Endothelial cell of hepatic sinusoid (primary cell): ENCODE measurements at regions not wholly inside any gene's neighbourhood (a gene's known extent, or its start where the extent isn't known, plus 50 kb on each side); places are given as distances from the start of the nearest gene placed in this dataset.
"Not testable (repeated sequence)": the region's sequence is repeated elsewhere in the genome, so short reads cannot be mapped to it uniquely, and the experiment has no call there.

ENCODE experiments used
- in situ Hi-C: cut with HindIII; loops from 2 replicates; pipeline ENCODE4 v1.10.0; 2017; ENCODE audit warnings: low sequenced_read_pairs

GRCh38 chr12:46942579-46942978 lies 116.8 kb upstream of the SLC38A4 start:
- in situ Hi-C loops: no loop called here

- in situ Hi-C loops: no loop called here
These were observed 118.3 kb upstream of the SLC38A4 start for GRCh38 chr12:46944088-46944487.

- in situ Hi-C loops: no loop called here
These were observed 119.0 kb upstream of the SLC38A4 start for GRCh38 chr12:46944771-46945170.

DNA sequence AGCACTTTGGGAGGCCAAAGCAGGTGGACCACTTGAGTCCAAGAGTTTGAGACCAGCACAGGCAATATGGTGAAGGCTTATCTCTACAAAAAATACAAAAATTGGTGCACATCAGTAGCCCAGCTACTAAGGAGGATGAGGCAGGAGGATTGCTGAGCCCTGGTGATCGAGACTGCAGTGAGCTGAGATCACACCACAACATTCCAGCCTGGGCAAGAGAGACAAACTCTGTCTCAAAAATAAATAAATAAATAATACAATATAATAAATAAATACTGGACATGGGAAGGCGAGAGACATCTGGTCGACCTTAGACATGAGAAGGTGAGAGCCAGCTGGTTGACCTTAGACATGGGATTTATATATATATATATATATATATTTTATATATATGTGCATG lies 119.8 kb upstream of the SLC38A4 start:
- in situ Hi-C loops: no loop called here

DNA sequence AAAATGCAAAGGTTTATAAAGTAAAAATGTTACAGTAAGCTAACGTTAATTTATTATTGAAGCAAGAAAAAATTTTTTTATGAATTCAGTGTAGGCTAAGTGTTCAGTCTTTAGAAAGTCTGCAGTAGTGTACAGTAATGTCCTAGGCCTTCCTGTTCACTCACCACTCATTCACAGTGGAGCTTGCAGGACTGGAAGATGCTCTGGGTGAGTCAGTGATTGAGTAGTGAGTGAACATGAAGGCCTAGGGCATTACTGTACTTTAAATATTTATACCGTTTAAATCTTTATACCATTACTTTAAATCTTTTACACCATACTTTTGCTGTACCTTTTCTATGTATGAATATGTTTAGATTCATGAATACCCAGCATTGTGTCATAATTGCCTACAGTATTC lies 120.3 kb upstream of the SLC38A4 start:
- in situ Hi-C loops: no loop called here

DNA sequence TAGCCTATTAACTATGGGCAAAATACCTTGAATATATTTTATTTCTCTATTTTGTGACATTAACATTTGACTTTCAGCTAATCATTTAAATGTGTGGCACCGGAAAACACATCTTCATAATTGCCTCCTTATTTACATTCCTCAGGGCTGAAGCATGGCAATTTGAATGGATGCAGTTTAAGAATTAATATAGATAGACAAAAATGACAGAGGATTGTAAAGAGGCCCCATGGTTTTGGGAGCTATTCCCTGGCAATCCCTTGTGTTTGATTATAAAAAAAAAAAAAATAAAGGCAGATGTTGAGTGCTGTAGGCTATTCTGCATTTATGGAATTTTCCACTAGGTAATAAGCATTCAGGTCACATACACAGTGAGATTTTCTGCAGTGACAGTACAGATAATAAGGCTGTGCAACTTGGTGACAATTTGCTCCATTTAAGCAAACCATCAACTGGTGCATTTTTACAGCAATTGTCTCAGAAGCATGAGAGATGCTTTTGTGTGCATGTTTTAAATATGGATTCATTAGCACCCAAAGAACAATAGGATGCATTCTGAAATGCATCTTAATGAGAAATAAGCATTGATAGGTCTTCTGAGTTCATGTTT lies 123.2 kb upstream of the SLC38A4 start:
- in situ Hi-C loops: no loop called here

DNA sequence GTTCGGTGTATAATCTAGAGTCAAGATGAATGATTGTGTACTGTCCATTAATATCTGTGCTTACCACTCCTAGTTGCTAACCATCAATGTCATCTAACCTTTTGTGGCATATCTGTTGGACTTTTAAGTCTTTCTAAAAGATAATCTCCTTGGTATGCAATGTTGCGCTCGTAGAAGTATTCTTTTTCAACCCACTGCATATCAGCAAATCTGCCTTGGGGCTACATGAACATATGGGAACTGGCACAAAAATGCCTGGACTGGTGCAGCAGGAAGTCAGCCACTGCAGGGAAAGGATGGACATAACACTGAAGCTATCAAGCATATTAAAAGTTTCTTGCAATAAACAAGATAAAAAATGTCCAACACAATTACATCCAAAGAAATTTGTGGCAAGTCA lies 124.3 kb upstream of the SLC38A4 start:
- in situ Hi-C loops: no loop called here

DNA sequence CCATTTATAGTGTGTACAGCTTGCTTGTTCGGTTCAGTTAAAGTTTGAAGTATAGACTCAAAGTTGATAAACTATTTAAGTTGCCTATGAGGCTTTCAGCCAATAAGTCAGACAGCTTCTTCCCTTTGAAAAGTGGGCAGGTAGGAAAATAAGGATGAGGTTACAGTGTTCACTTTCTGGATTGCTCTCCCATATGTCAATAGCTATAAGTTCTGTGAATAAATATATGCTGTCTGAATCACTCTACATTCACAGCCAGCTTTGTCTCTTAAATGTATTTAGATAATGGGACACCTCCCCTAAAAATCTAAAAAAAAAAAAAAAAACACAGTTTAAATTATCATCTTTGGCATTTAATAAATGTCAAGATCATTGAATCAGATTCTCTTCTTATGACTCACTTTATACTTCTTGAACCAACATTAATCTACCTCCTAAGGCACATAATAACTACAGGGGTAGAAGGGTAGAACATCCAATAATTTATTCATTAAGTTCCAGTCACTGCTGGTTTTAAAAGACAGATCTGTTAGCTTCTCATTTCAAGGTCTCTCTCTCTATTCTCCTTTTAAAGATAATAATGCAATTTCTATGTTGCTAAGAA lies 126.4 kb upstream of the PCED1B start:
- in situ Hi-C loops: no loop called here

- in situ Hi-C loops: no loop called here
These were observed 122.9 kb upstream of the PCED1B start for GRCh38 chr12:46956451-46957035.

GRCh38 chr12:46958053-46958452 lies 121.4 kb upstream of the PCED1B start:
- in situ Hi-C loops: no loop called here

GRCh38 chr12:46958599-46959290 lies 120.7 kb upstream of the PCED1B start:
- in situ Hi-C loops: no loop called here

GRCh38 chr12:46959502-46959901 lies 119.9 kb upstream of the PCED1B start:
- in situ Hi-C loops: no loop called here

- in situ Hi-C loops: no loop called here
These were observed 118.7 kb upstream of the PCED1B start for GRCh38 chr12:46960681-46961080.

GRCh38 chr12:46963191-46963590 lies 116.2 kb upstream of the PCED1B start:
- in situ Hi-C loops: no loop called here

DNA sequence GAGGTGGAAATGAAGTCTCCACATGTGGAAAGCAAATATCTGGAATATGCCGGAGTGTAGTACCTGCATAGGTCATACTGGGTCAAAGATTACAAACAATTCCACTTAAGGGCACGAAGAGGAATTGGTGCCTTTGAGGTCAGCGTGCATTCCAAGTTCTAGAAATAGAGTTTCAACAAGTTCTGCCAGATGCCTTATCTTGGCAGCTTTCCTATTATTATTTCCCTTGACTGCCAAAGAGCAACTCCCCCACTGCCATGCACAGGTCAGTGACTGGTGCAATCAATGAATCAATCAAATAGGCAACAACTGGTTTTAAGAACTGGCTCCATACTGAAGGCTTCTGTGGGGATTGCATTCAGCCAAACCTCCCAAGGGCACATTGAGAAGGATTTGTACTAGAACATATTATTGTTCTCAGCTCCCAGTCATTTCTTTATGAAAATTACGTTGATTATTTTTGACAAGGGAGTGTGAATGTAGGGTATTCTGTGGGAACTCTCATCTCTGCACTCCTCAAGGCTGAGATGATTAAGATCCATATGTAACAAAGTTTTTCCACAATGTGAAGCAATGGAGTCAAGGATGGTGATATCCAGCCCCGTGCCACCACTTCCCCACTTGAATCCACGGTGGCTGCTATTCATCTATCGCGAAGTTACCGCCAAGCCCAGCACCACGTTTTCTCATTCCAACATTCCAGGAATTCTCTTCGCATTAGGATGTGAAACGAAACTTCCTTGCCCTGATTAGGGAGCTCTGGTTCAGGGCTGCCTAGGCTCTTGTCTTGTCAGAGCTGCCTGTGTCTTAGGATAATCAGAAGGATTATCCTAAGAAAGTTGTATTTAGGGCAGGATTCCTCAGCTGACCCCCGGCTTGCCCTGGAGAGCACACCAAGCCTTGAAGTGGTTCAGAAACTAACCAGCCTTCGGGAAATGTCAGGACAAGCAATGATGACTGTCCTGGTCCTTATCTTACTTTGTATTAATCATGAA lies 115.1 kb upstream of the PCED1B start:
- in situ Hi-C loops: no loop called here

GRCh38 chr12:46965137-46965536 lies 114.3 kb upstream of the PCED1B start:
- in situ Hi-C loops: no loop called here

GRCh38 chr12:46965880-46966279 lies 113.5 kb upstream of the PCED1B start:
- in situ Hi-C loops: no loop called here

DNA sequence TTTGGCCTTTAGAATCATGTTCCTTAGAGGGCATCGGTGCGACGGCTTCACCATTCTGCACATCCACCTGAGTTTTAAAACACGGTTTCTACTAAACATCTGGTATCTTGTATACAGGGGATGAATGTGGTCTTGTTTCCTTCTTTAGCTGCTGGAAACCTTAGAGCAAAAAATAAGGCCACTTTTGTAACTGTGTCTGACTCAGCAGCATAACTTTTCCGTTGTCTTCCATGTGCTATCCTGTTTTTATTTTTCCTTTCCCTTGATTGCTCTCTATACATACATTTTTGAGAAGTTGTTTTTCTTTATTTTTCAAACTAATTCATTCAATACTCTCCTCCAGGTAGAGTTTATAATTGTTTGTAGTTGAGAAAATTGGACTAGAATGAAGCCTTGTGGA lies 108.8 kb upstream of the PCED1B start:
- in situ Hi-C loops: no loop called here

GRCh38 chr12:46973937-46974336 lies 105.5 kb upstream of the PCED1B start:
- in situ Hi-C loops: not testable (repeated sequence)

- in situ Hi-C loops: no loop called here
These were observed 101.5 kb upstream of the PCED1B start for GRCh38 chr12:46977871-46978375.

DNA sequence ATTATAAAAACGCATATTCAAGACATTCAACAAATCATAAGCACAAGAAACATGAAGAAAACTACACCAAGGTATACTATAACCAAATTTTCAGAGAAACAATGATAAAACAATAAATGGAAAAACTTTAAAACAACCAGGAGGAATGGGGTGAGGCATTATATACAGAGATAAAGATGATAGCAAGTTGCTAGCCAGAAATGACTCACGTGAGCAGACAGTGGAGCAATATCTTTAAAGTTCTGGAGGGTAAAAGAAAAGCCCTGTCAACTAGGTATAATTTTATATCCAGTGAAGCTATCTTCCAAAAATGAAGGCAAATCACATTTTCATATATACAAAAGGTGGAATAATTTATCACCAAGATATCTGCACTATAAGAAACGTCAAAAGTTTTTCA lies 97.8 kb upstream of the PCED1B start:
- in situ Hi-C loops: no loop called here
